IPS DF 6.9 (cell line): ENCODE measurements at regions not wholly inside any gene's neighbourhood (a gene's known extent, or its start where the extent isn't known, plus 50 kb on each side); places are given as distances from the start of the nearest gene placed in this dataset.

Experiments
- DNase-seq: peaks from one replicate; pipeline ENCODE4 v3.0.0-alpha.2; 2013; ENCODE audit warnings: low read depth, low spot score
- H3K27ac ChIP-seq: one replicate; pipeline ENCODE4 v1.5.1; 2013; ENCODE audit warnings: low read length, control low read depth
- H3K27me3 ChIP-seq: 2 replicates; pipeline ENCODE4 v1.6.1; 2013; ENCODE audit warnings: mild to moderate bottlenecking, low read length; ENCODE audit not compliant: control insufficient read depth, insufficient read depth
- H3K36me3 ChIP-seq: 2 replicates; pipeline ENCODE4 v1.6.1; 2013; ENCODE audit warnings: low read length; ENCODE audit not compliant: control insufficient read depth, insufficient read depth
- H3K4me1 ChIP-seq: 2 replicates; pipeline ENCODE4 v1.6.1; 2013; ENCODE audit warnings: low read length; ENCODE audit not compliant: control insufficient read depth, insufficient read depth
- H3K4me3 ChIP-seq: 2 replicates; pipeline ENCODE4 v1.5.1; 2013; ENCODE audit warnings: mild to moderate bottlenecking, low read length
- H3K9me3 ChIP-seq: 2 replicates; pipeline ENCODE4 v1.6.1; 2013; ENCODE audit warnings: low read length, inconsistent platforms; ENCODE audit not compliant: control insufficient read depth, insufficient read depth
- WGBS: extraction: QIAGEN DNeasy Blood & Tissue Kit; methylation state at CpG from one replicate; pipeline ENCODE4 v1.1.7; 2013; ENCODE audit warnings: mixed read lengths, missing lambda C conversion rate; ENCODE audit not compliant: insufficient read length, insufficient coverage; 5-methylcytosine and 5-hydroxymethylcytosine counted together

- no peaks in the 10 kb centered on the region for H3K36me3 ChIP-seq
- H3K9me3 ChIP-seq, result peaks cover 2% of the 10 kb centered on the region; the same call in 1 of the 2 replicates
- DNase-seq, result peak; percentile 52
- no peaks in the 10 kb centered on the region for H3K27me3 ChIP-seq
- H3K4me1 ChIP-seq, result no peaks in the 10 kb centered on the region
- H3K4me3 ChIP-seq, result no peak overlapping the region
- no CpG with 5 or more reads among the region's 4 CpGs for WGBS
- H3K27ac ChIP-seq, result no peak overlapping the region
Measured at GRCh38 chr14:83463500-83464098, 1929.9 kb upstream of the SEL1L start.

- no peaks in the 10 kb centered on the region for H3K4me1 ChIP-seq
- WGBS, result no CpG with 5 or more reads among the region's 3 CpGs
- no peak overlapping the region for H3K27ac ChIP-seq
- DNase-seq, result no peak
- no peaks in the 10 kb centered on the region for H3K9me3 ChIP-seq
- no peak overlapping the region for H3K4me3 ChIP-seq
- no peaks in the 10 kb centered on the region for H3K27me3 ChIP-seq
- no peaks in the 10 kb centered on the region for H3K36me3 ChIP-seq
Measured at GRCh38 chr14:83467811-83468210, 1934.2 kb upstream of the SEL1L start.

GRCh38 chr14:83470466-83470865 is 1936.8 kb upstream of the SEL1L start:
- H3K4me1 ChIP-seq, result no peaks in the 10 kb centered on the region
- no peak overlapping the region for H3K27ac ChIP-seq
- H3K9me3 ChIP-seq, result no peaks in the 10 kb centered on the region
- DNase-seq, result no peak
- H3K27me3 ChIP-seq, result no peaks in the 10 kb centered on the region
- no peaks in the 10 kb centered on the region for H3K36me3 ChIP-seq
- no peak overlapping the region for H3K4me3 ChIP-seq
- no CpG with 5 or more reads among the region's 4 CpGs for WGBS

GRCh38 chr14:83470959-83471695 is 1937.5 kb upstream of the SEL1L start:
- H3K4me3 ChIP-seq, result no peak overlapping the region
- no peak for DNase-seq
- H3K36me3 ChIP-seq, result no peaks in the 10 kb centered on the region
- no CpG with 5 or more reads among the region's 1 CpG for WGBS
- H3K4me1 ChIP-seq, result no peaks in the 10 kb centered on the region
- H3K9me3 ChIP-seq, result no peaks in the 10 kb centered on the region
- H3K27ac ChIP-seq, result no peak overlapping the region
- no peaks in the 10 kb centered on the region for H3K27me3 ChIP-seq

- Histone ChIP-seq H3K4me1 (no peaks in the 10 kb centered on the region), H3K4me3 (no peak overlapping the region), H3K9me3 (no peaks in the 10 kb centered on the region), H3K27me3 (no peaks in the 10 kb centered on the region), H3K36me3 (no peaks in the 10 kb centered on the region), H3K27ac (no peak overlapping the region)
- whole genome bisulfite sequencing, result no CpG with 5 or more reads among the region's 3 CpGs
- DNase-seq, result no peak
Measured at GRCh38 chr14:83473416-83474235, 1940.0 kb upstream of the SEL1L start.

GRCh38 chr14:83478741-83479140 is 1945.1 kb upstream of the SEL1L start:
- no CpG with 5 or more reads among the region's 6 CpGs for WGBS
- Histone ChIP-seq H3K36me3 (no peaks in the 10 kb centered on the region), H3K27me3 (no peaks in the 10 kb centered on the region), H3K9me3 (no peaks in the 10 kb centered on the region), H3K4me1 (no peaks in the 10 kb centered on the region), H3K27ac (no peak overlapping the region), H3K4me3 (no peak overlapping the region)
- no peak for DNase-seq

- no peak for DNase-seq
- H3K4me3 ChIP-seq, result no peak overlapping the region
- no CpG with 5 or more reads among the region's 1 CpG for WGBS
- no peaks in the 10 kb centered on the region for H3K9me3 ChIP-seq
- H3K4me1 ChIP-seq, result no peaks in the 10 kb centered on the region
- H3K27ac ChIP-seq, result no peak overlapping the region
- no peaks in the 10 kb centered on the region for H3K36me3 ChIP-seq
- no peaks in the 10 kb centered on the region for H3K27me3 ChIP-seq
Measured at GRCh38 chr14:83483063-83483462, 1949.4 kb upstream of the SEL1L start.

- H3K9me3 ChIP-seq, result no peaks in the 10 kb centered on the region
- no peak for DNase-seq
- H3K27ac ChIP-seq, result no peak overlapping the region
- H3K4me1 ChIP-seq, result no peaks in the 10 kb centered on the region
- no peak overlapping the region for H3K4me3 ChIP-seq
- no peaks in the 10 kb centered on the region for H3K27me3 ChIP-seq
- H3K36me3 ChIP-seq, result no peaks in the 10 kb centered on the region
Measured at GRCh38 chr14:83485591-83485990, 1951.9 kb upstream of the SEL1L start.

- Histone ChIP-seq H3K9me3 (no peaks in the 10 kb centered on the region), H3K27ac (no peak overlapping the region), H3K4me1 (no peaks in the 10 kb centered on the region), H3K4me3 (no peak overlapping the region), H3K36me3 (no peaks in the 10 kb centered on the region), H3K27me3 (no peaks in the 10 kb centered on the region)
- no CpG with 5 or more reads among the region's 2 CpGs for WGBS
- no peak for DNase-seq
Measured at GRCh38 chr14:83491091-83491490, 1957.4 kb upstream of the SEL1L start.

GRCh38 chr14:83520837-83521236 is 1987.2 kb upstream of the SEL1L start:
- no peak overlapping the region for H3K27ac ChIP-seq
- H3K4me3 ChIP-seq, result no peak overlapping the region
- no peak for DNase-seq
- H3K27me3 ChIP-seq, result no peaks in the 10 kb centered on the region
- H3K36me3 ChIP-seq, result no peaks in the 10 kb centered on the region
- no peaks in the 10 kb centered on the region for H3K9me3 ChIP-seq
- WGBS, result no CpG with 5 or more reads among the region's 3 CpGs
- H3K4me1 ChIP-seq, result no peaks in the 10 kb centered on the region
